Heart left ventricle (tissue), 13 donors: ENCODE measurements at regions not wholly inside any gene's neighbourhood (a gene's known extent, or its start where the extent isn't known, plus 50 kb on each side); places are given as distances from the start of the nearest gene placed in this dataset.

Experiments
- CTCF ChIP-seq, 12 donors: fragments of 200-600 bp; sonication (generic) in 4 of 12; IDR thresholded peaks; one replicate each; pipeline versions ENCODE4 v1.5.0 to v1.8.0; 2018 to 2022; ENCODE audit warnings: antibody characterized with exemption in 12 of 12, mild to moderate bottlenecking in 5 of 12
- POLR2A ChIP-seq, 2 donors: fragments of 450-650 bp; IDR thresholded peaks; one replicate each; pipeline ENCODE4 v1.6.1; 2017; ENCODE audit warnings: antibody characterized with exemption in 2 of 2, mild to moderate bottlenecking in 2 of 2, moderate library complexity in 2 of 2
- donor health status: ischemic (EF 13 %, LVEDD 7.1; RV severe dilation, severe dysfunction).
- donor health status: DM: no; HTN: yes; CAD: no.
- donor health status: DM: no; HTN: no; CAD: no.
- donor health status: ischemic (EF 25% LVEDD 6.9; RV normal size, moderate dysfunction).
- donor health status: ischemic (EF 25% LVEDD 5.7; RV mildly dilated, moderate dysfunction).
- donor health status: ischemic (EF 35%, LVEDD 5.7; RV mildly dilated, moderate dysfunction).
- donor health status: nonischemic (EF 11% LVEDD 7.7; RV severe dilation, severe dysfunction).
- donor health status: DM: yes; HTN: yes; CAD: no.
- donor health status: PGD.
- donor health status: ischemic (EF 29% LVEDD 5.4; RV normal size, mild dysfunction).
- donor health status: nonischemic (EF 23%, LVEDD 6.1; RV moderate dilation, normal function).

GRCh38 chr5:130237721-130238120 lies 333.5 kb downstream of the CHSY3 start:
- TF ChIP-seq CTCF (IDR thresholded peaks at IDR 0.05) = no peak
- no peak for TF ChIP-seq POLR2A (IDR thresholded peaks at IDR 0.05)
